ENCODE measurements at regions not wholly inside any gene's neighbourhood (a gene's known extent, or its start where the extent isn't known, plus 50 kb on each side); places are given as distances from the start of the nearest gene placed in this dataset.

DNA sequence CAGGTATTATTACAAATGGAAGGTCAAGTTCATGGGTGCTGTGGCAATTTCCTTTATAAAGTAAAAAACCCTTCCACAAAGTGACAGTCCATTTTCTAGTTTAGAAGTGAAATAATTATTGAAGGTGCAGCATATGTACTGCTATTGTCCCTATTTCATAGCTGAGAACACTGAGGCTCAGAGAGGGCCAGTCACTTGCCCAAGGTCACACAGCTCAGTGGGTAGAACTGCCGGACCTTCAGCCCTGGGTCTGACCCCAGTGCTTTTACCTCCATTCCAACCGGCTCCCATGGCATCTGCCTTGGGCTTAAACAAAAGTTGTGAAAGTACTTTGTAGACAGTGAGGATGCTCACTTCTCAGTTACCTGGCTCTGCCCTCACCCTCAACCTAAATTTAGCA, 150.6 kb upstream of the SMIM23 start:
- TF ChIP-seq, protein P1, sequence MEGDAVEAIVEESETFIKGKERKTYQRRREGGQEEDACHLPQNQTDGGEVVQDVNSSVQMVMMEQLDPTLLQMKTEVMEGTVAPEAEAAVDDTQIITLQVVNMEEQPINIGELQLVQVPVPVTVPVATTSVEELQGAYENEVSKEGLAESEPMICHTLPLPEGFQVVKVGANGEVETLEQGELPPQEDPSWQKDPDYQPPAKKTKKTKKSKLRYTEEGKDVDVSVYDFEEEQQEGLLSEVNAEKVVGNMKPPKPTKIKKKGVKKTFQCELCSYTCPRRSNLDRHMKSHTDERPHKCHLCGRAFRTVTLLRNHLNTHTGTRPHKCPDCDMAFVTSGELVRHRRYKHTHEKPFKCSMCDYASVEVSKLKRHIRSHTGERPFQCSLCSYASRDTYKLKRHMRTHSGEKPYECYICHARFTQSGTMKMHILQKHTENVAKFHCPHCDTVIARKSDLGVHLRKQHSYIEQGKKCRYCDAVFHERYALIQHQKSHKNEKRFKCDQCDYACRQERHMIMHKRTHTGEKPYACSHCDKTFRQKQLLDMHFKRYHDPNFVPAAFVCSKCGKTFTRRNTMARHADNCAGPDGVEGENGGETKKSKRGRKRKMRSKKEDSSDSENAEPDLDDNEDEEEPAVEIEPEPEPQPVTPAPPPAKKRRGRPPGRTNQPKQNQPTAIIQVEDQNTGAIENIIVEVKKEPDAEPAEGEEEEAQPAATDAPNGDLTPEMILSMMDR (IDR thresholded peaks at IDR 0.05; ENCODE audit: insufficient read depth, low read depth, low read length): no peak
- no peak for DNase-seq (ENCODE audit: low read depth)

DNA sequence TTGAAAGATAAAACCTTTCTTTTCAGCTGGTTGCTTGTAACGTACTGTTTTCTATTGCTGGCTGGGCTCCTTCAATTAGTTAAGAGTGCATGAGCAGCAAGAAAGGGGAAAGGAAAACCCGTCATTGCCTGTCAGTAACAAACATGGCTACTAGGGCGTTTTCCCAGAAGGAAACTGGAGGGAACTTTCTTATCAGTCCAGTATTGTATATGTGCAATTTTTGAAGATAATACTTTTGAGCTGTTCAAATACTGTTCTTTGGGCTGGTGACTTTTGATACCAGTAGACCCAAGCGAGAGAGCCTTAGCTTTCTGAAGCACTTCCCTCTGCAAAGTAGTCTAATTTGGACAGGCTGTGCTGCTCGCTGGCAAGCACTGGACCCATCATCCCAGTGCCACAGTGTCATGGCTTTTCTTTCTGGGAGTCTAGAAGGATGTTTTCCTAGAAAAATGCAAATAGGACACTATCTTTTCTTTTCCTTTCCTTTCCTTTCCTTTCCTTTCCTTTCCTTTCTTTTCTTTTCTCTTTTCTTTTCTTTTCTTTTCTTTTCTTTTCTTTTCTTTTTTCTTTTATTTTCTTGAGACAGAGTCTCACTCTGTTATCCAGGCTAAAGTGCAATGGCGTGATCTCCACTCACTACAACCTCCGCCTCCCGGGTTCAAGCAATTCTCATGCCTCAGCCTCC, 149.9 kb upstream of the SMIM23 start:
- H3K4me3 ChIP-seq (ENCODE audit: low read depth, low read length): no peak overlapping the region
- DNase-seq (ENCODE audit: low read depth): no peak
- TF ChIP-seq, protein P1 (IDR thresholded peaks at IDR 0.05; ENCODE audit: insufficient read depth, low read depth, low read length): no peak

More for the DNA sequence above, 150.6 kb upstream of the SMIM23 start:
- no peak overlapping the region for H3K4me3 ChIP-seq (ENCODE audit: low read depth, low read length)

DNA sequence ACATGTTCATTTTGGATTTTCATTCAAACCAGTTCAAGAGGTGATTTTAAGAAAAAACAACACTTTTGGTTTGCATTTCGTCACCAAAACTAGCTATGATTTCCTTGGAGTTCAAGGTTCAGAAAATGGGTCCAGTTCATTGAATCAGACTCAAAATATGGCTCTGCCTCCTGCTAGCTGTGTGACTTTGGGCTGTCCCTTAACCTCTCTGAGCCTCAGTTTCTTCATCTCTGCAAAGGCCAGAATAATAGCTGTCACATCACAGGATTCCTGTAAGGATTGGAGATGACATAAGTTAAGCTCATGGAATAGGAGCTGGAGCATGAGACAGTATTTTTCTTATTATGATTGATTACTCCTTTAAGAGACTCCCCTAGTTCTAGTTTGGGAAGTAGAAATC, 147.8 kb upstream of the SMIM23 start:
- no peak for DNase-seq (ENCODE audit: low read depth)
- TF ChIP-seq, protein P1 (IDR thresholded peaks at IDR 0.05; ENCODE audit: insufficient read depth, low read depth, low read length): no peak
- no peak overlapping the region for H3K4me3 ChIP-seq (ENCODE audit: low read depth, low read length)

DNA sequence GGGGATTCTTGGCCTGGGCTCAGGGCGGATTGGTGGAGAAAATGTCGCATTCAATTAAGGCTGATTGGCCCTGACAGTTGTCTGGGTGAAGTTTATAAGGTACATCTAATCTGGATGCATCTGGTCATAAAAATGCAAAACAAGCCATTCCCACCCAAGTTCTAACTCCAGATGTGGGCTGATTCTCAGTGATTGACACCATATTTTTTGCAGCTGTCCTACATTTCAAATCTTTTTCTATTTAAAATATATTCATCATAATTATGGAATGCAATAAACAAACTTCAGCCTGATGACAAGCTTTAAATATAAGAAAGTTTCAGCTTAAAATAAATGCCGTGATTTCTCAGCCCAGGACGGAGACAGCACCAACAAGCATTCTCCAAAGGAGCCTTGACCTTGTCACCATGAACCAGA, 146.4 kb upstream of the SMIM23 start:
- TF ChIP-seq, protein P1 (IDR thresholded peaks at IDR 0.05; ENCODE audit: insufficient read depth, low read depth, low read length): no peak
- no peak overlapping the region for H3K4me3 ChIP-seq (ENCODE audit: low read depth, low read length)
- DNase-seq (ENCODE audit: low read depth): no peak

DNA sequence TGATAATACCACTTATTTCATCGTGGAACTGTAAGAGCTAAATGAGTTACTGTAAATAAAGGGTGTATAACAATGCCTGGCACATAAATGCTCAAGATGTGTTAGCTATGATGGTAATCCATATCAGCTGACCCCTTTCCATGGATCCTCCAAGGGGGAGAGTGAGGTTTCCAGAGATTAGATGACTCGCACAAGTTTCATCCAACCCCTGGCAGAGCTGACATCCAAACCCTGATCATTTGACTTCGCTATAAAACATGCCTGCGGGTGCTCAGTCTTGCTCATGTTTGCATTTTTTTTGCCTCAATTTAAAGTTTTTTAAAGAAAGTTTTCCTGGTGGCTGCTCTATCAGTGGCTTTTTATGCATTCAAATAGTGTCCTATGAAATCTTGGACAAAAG, 145.7 kb upstream of the SMIM23 start:
- no peak for DNase-seq (ENCODE audit: low read depth)
- TF ChIP-seq, protein P1 (IDR thresholded peaks at IDR 0.05; ENCODE audit: insufficient read depth, low read depth, low read length): no peak
- no peak overlapping the region for H3K4me3 ChIP-seq (ENCODE audit: low read depth, low read length)

DNA sequence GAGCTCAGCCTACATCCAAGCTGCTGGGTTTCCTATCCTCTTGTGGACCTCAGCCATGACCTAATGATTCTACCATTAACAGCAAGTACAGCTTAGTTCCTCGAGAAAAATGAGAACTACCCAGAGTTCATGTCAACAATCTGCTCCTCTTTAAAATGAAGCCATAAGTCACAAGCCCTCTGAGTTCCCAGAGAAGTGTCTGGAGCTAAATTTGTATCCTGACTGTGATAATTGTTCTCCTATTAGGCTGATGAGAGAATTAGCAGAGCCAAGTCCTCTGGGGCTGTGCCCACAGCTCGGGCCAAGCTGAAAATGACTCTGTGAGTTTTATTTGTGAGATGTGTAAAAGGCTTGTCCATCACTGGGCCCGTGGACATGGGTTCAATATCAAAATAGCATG, 145.1 kb upstream of the SMIM23 start:
- H3K4me3 ChIP-seq (ENCODE audit: low read depth, low read length): no peak overlapping the region
- TF ChIP-seq, protein P1 (IDR thresholded peaks at IDR 0.05; ENCODE audit: insufficient read depth, low read depth, low read length): no peak
- no peak for DNase-seq (ENCODE audit: low read depth)

DNA sequence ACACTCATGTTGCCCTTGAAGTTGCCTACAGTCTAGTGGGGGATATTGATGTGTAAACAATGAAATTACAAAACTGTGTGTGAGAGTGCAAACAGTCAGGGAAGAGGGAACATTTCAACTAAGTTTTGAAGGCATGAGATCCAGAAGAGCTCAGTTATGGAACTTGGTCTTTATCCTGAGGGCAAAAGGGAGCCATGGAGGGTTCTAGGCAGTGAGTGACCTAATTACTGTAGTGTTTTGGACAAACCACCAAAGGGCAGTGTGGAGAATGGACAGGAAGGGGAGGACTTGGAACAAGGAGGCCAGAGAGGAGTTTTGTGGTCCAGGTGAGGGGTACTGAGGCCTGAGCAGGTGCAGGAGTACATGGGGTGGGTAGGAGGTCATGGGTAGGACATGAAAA, 143.7 kb upstream of the SMIM23 start:
- TF ChIP-seq, protein P1 (IDR thresholded peaks at IDR 0.05; ENCODE audit: insufficient read depth, low read depth, low read length): no peak

More for the DNA sequence above, 143.7 kb upstream of the SMIM23 start:
- no peak overlapping the region for H3K4me3 ChIP-seq (ENCODE audit: low read depth, low read length)
- no peak for DNase-seq (ENCODE audit: low read depth)
